ENCODE measurements at regions not wholly inside any gene's neighbourhood (a gene's known extent, or its start where the extent isn't known, plus 50 kb on each side); places are given as distances from the start of the nearest gene placed in this dataset.

GRCh38 chr7:16984375-16984774 is 102.6 kb upstream of the AGR3 start:
- no peak for TF ChIP-seq CTCF (IDR thresholded peaks at IDR 0.05; ENCODE audit: insufficient read depth, low read length, poor library complexity, severe bottlenecking)
- TF ChIP-seq EZH2phosphoT487 (conservative IDR thresholded peaks at IDR 0.05; ENCODE audit: low read length), result no peak
